PC-3 (cell line): ENCODE measurements at regions not wholly inside any gene's neighbourhood (a gene's known extent, or its start where the extent isn't known, plus 50 kb on each side); places are given as distances from the start of the nearest gene placed in this dataset.

Source experiments
- ATAC-seq: fragments of 200-7000 bp; cut with Tn5 transposase; 2 replicates; pipeline ENCODE4 v1.9.1; 2020; ENCODE audit warnings: mild to moderate bottlenecking, moderate library complexity
- BruUV-seq: library from RNA; stranded (reverse); fragments of 400-500 nt; replicated peaks from 2 replicates; lab custom pipeline; 2021; lab: Mats Ljungman, UMichigan
- CTCF ChIA-PET: fragments of 300-600 bp; sonication (Branson Sonifier 250); formaldehyde crosslinking; loops from one replicate; lab custom pipeline; 2022; ENCODE audit warnings: antibody characterized with exemption; lab: Charles Lee
- POLR2A ChIA-PET: fragments of 300-600 bp; sonication (Branson Sonifier 250); formaldehyde crosslinking; loops from one replicate; lab custom pipeline; 2022; ENCODE audit warnings: antibody characterized with exemption; ENCODE audit not compliant: unreplicated experiment; lab: Charles Lee
- DNase-seq: peaks from one replicate; pipeline ENCODE4 v3.0.0-alpha.2; 2015
- H2AFZ ChIP-seq: fragments of 300-600 bp; sonication (generic); 2 replicates; pipeline ENCODE4 v1.6.0; 2016; ENCODE audit warnings: antibody characterized with exemption, low read length
- H3F3A ChIP-seq: fragments of 300-600 bp; sonication (generic); one replicate; pipeline ENCODE4 v1.6.0; 2017; ENCODE audit warnings: antibody characterized with exemption, low read length, control low read depth, mild to moderate bottlenecking; ENCODE audit not compliant: unreplicated experiment
- H3K27ac ChIP-seq: fragments of 300-600 bp; sonication (generic); 2 replicates; pipeline ENCODE4 v1.5.1; 2016; ENCODE audit warnings: mild to moderate bottlenecking, low read length
- H3K27me3 ChIP-seq: fragments of 300-600 bp; sonication (generic); 2 replicates; pipeline ENCODE4 v1.6.1; 2016; ENCODE audit warnings: low read length, mixed read lengths
- H3K36me3 ChIP-seq: fragments of 300-600 bp; sonication (generic); 2 replicates; pipeline ENCODE4 v1.6.1; 2016; ENCODE audit warnings: low read depth, mixed run types, low read length, mixed read lengths
- H3K4me1 ChIP-seq: fragments of 300-600 bp; sonication (generic); 2 replicates; pipeline ENCODE4 v1.5.1; 2016; ENCODE audit warnings: low read length; ENCODE audit not compliant: insufficient read depth
- H3K4me2 ChIP-seq: fragments of 300-600 bp; sonication (generic); 2 replicates; pipeline ENCODE4 v1.6.0; 2016; ENCODE audit warnings: low read length
- H3K4me3 ChIP-seq: fragments of 300-600 bp; sonication (generic); 2 replicates; pipeline ENCODE4 v1.5.1; 2016; ENCODE audit warnings: mild to moderate bottlenecking, low read length, mixed read lengths
- H3K79me2 ChIP-seq: fragments of 300-600 bp; sonication (generic); 2 replicates; pipeline ENCODE4 v1.6.1; 2017; ENCODE audit warnings: low read length, mixed read lengths
- H3K9ac ChIP-seq: fragments of 300-600 bp; sonication (generic); 2 replicates; pipeline ENCODE4 v1.6.0; 2016; ENCODE audit warnings: mild to moderate bottlenecking, low read length
- H3K9me2 ChIP-seq: fragments of 300-600 bp; sonication (generic); replicated peaks from 2 replicates; pipeline ENCODE4 v1.6.1; 2016; ENCODE audit warnings: mixed run types, low read length, mixed read lengths
- H3K9me3 ChIP-seq: fragments of 300-600 bp; sonication (generic); 2 replicates; pipeline ENCODE4 v1.6.1; 2016; ENCODE audit warnings: low read length, mixed read lengths
- H4K20me1 ChIP-seq: fragments of 300-600 bp; sonication (generic); 2 replicates; pipeline ENCODE4 v1.6.1; 2016; ENCODE audit warnings: low read length, mixed read lengths
- CTCF ChIP-seq: fragments of 300-600 bp; sonication (generic); conservative IDR thresholded peaks from 2 replicates; pipeline ENCODE4 v1.5.1; 2017; ENCODE audit warnings: antibody characterized with exemption, low read depth, mild to moderate bottlenecking, low read length
- EZH2 ChIP-seq: fragments of 300-600 bp; sonication (generic); IDR thresholded peaks from one replicate; pipeline ENCODE4 v1.6.1; 2017; ENCODE audit warnings: antibody characterized with exemption, mild to moderate bottlenecking, low read length; ENCODE audit not compliant: unreplicated experiment
- EZH2phosphoT487 ChIP-seq: fragments of 300-600 bp; sonication (generic); IDR thresholded peaks from 2 replicates; pipeline ENCODE4 v1.6.1; 2018; ENCODE audit warnings: mild to moderate bottlenecking, antibody characterized with exemption, low read length, borderline replicate concordance
- intact Hi-C: fragments of 100-400 bp; cut with micrococcal nuclease; formaldehyde crosslinking; loops from 2 replicates; pipeline ENCODE4 v1.9.0; 2023

DNA sequence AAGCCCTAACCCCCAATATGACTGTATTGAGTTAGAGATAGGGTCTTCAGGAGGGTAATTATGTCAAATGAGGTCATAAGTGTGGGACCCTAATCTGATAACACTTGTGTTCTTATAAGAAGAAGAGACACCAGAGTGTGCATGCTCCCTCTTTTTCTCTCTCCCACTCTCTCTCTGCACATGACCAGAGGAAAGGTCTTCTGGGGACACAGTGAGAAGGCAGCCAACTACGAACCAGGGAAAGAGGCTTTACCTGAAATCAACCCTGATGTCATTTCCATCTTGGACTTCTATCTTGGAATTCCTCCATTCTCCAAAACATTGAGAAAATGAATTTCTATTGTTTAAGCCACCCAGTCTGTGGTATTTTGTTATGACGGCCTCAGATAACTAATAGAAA lies 97.2 kb upstream of the MAD2L1 start:
- H3K4me3 ChIP-seq = no peak overlapping the region
- ChIA-PET CTCF (no interaction called here), POLR2A (no interaction called here)
- TF ChIP-seq EZH2 (no peak), EZH2phosphoT487 (no peak), CTCF (no peak)
- intact Hi-C loops = no loop called here
- ATAC-seq = no peak
- H3K9me3 ChIP-seq = no peaks in the 10 kb centered on the region
- no peak for DNase-seq
- H3K27me3 ChIP-seq = peaks cover 7% of the 10 kb centered on the region; the same call in 1 of the 2 replicates
- no peaks in the 10 kb centered on the region for H3K4me1 ChIP-seq
- H3K36me3 ChIP-seq = no peaks in the 10 kb centered on the region
- no peaks in the 10 kb centered on the region for H3F3A ChIP-seq
- no peak overlapping the region for H2AFZ ChIP-seq
- no peaks in the 10 kb centered on the region for H4K20me1 ChIP-seq
- no peak overlapping the region for H3K9ac ChIP-seq
- no peak overlapping the region for H3K4me2 ChIP-seq
- no peaks in the 10 kb centered on the region for H3K79me2 ChIP-seq
- H3K9me2 ChIP-seq = no peaks in the 10 kb centered on the region
- no peak overlapping the region for H3K27ac ChIP-seq
- no TSS peak for BruUV-seq

- Histone ChIP-seq H3K27ac (no peak overlapping the region), H3K27me3 (peaks cover 4% of the 10 kb centered on the region; the same call in 1 of the 2 replicates), H4K20me1 (no peaks in the 10 kb centered on the region), H3K9me3 (no peaks in the 10 kb centered on the region), H3F3A (no peaks in the 10 kb centered on the region), H3K79me2 (no peaks in the 10 kb centered on the region), H3K4me1 (no peaks in the 10 kb centered on the region), H3K36me3 (no peaks in the 10 kb centered on the region), H3K9ac (no peak overlapping the region), H3K4me2 (no peak overlapping the region), H2AFZ (no peak overlapping the region), H3K9me2 (no peaks in the 10 kb centered on the region), H3K4me3 (no peak overlapping the region)
- TF ChIP-seq CTCF (no peak), EZH2phosphoT487 (no peak), EZH2 (no peak)
- DNase-seq (no peak), ATAC-seq (no peak)
- intact Hi-C loops = loop anchor here (5.0 kb wide), 2 partner anchors 558 to 953 kb away; no protein-coding TSS in a partner anchor
- no TSS peak for BruUV-seq
- ChIA-PET POLR2A (no interaction called here), CTCF (no interaction called here)
Measured at GRCh38 chr4:120158841-120159463, 92.3 kb upstream of the MAD2L1 start.

- Histone ChIP-seq H3K9ac (no peak overlapping the region), H3K4me2 (no peak overlapping the region), H3K79me2 (no peaks in the 10 kb centered on the region), H3K9me2 (no peaks in the 10 kb centered on the region), H3K27me3 (peaks cover 4% of the 10 kb centered on the region; the same call in 1 of the 2 replicates), H4K20me1 (no peaks in the 10 kb centered on the region), H3K36me3 (no peaks in the 10 kb centered on the region), H2AFZ (no peak overlapping the region), H3K9me3 (no peaks in the 10 kb centered on the region), H3F3A (no peaks in the 10 kb centered on the region), H3K4me1 (no peaks in the 10 kb centered on the region), H3K27ac (no peak overlapping the region), H3K4me3 (no peak overlapping the region)
- intact Hi-C loops = loop anchor here (5.0 kb wide), 2 partner anchors 559 to 954 kb away; no protein-coding TSS in a partner anchor
- DNase-seq (no peak), ATAC-seq (no peak)
- no peak for TF ChIP-seq CTCF
- no peak for TF ChIP-seq EZH2
- TF ChIP-seq EZH2phosphoT487 = no peak
- no TSS peak for BruUV-seq
- ChIA-PET CTCF (no interaction called here), POLR2A (no interaction called here)
Measured at GRCh38 chr4:120158046-120158445, 91.4 kb upstream of the MAD2L1 start.
